GM18868 (cell line): ENCODE measurements at regions not wholly inside any gene's neighbourhood (a gene's known extent, or its start where the extent isn't known, plus 50 kb on each side); places are given as distances from the start of the nearest gene placed in this dataset.

ENCODE experiments used
- ATAC-seq: cut with Tn5 transposase; IDR thresholded peaks from one replicate; pipeline ENCODE4 v1.9.1; 2021; ENCODE audit warnings: mild to moderate bottlenecking, moderate library complexity; ENCODE audit not compliant: unreplicated experiment

DNA sequence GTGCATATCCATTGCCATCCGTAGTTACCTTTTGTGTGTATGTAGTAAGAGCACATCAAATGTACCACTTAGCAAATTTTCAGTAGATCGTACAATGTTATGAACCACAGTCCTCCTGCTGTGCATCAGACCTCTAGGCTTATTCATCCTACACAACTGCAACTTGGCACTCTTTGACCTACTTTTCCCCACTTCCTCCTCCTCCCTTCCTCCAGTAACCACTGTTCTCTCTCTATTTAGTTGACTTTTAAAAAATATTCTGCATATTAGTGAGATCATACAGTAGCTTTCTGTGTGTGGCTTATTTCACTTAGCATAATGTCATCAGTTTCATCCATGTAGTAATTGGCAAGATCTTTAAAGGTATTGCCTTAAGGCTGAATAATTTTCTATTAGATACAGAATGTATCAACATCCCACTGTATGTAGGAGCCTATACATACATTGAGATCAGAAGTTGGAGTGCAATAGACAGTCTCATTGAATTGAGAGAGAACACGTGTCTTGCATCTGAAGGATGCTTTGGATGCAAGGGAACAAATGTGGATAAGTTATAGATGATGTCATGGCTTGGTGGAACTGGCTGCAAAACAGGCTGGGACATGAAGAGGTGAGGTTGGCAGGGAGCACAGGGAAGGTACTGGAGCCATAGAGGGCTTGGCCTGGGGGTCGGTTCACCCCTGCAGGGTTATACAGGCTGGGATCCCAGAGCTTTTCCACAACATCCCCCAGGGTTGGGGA is 83.0 kb upstream of the FAM180A start:
- no peak for ATAC-seq

DNA sequence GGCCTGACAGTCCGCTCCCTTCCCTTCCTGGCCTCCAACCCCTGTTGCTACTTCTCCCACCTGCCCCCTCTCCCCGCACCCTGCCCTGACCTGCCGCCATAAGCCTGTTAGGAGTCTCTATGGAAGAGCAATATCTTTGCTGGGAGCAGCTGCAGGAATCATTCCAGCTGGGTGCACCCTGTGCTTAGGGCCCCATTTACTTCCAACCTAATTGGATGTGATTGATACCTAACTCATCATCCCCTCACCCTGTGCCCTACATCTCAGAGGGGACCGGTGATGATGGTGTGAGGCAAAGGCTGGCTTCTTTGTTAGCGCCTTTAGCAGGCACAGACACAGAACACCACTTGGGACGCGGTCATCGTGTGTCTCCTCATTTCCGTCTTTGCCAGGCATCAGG is 80.0 kb upstream of the FAM180A start:
- no peak for ATAC-seq

DNA sequence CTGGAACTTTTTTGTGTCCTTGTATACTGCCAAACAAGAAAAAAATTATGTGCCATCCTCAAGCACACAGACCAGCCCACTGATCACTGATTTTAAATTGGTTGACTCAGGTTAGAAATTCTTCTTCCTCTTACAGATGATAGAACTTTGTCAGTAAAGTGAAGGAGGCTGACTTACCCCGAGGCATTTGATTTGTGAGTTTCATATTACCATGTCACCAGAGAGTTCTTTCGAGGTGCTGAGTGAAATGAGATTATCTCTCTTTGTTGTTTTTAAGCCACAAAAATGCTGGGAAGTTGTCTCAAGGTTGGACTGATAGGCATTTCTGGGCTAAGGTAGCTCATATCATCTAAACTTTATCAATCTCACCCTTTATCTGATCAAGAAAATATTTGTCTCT is 78.8 kb upstream of the FAM180A start:
- ATAC-seq = no peak

DNA sequence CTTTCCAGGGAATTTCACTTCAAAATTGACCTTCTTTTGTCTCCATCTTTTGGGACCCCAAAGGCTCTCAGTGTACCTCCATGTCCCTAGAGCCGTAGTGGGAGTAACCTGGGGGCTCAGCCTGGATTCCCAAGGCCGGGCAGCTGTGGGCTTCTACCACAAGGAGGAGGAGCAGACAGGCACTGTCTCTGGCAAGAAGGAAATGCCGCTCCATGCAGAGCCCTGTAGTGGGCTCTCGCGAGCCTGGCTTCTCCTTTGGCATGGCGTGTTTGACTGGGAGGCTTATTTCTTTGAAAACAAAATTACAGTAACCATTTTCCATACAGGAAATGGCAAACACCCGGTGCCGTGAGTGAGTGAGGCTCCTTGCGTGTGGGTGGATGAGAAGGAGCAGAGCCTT is 76.8 kb upstream of the FAM180A start:
- ATAC-seq = no peak

DNA sequence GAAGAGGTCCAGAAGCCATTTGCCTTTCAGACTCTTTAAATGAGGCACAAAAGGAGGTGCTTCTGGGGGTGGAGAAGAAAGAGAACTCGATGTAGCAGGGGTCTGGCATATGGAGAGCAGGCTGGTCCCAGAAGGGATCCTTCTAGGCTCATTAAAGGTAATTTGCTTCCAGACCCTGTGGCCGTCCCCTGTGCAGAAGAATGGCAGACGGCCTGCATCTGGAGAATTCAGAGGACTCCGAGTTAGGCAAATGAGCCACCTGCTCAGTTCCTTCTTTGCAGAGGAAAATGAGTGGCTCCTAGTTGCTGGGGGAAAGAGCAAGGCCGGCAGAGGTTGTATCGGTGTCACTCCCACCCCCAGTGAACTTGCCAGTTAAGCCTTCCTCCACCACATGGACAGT is 73.8 kb upstream of the FAM180A start:
- ATAC-seq = no peak

DNA sequence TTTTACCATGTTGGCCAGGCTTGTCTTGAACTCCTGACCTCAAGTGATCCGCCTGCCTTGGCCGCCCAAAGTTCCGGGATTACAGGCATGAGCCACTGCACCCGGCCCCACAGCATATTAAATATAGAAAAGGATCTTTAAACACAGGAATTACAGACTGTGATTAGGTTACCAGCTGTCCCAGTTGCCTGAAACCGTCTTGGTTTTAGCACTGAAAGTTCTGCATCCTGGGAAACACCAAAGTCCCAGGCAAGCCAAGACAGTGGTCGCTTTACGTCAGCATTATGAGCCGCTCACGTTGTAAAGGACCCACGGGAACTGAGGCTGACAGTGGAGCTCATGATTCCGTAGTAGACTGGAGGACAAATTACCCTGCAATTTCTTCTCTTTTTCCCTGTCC is 69.0 kb upstream of the FAM180A start:
- ATAC-seq = no peak

DNA sequence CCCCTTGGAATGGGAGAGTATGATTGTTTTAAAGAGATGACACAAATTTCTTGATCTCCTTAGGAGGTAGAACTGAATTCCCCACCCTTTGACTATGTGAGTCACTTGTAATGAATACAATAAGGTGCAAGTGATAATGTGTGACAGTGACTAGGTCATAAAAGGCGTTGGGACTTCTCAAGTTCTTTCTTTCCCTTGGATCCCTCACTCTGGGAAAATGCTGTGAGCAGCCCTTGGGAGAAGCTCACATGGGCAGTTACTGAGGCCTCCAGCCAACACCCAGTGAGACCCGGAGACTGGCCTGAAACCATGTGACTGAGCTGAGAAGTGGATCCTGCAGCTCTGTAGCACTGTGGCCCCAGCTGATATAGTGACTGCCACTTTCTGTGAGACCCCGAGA is 66.4 kb upstream of the FAM180A start:
- ATAC-seq = no peak

DNA sequence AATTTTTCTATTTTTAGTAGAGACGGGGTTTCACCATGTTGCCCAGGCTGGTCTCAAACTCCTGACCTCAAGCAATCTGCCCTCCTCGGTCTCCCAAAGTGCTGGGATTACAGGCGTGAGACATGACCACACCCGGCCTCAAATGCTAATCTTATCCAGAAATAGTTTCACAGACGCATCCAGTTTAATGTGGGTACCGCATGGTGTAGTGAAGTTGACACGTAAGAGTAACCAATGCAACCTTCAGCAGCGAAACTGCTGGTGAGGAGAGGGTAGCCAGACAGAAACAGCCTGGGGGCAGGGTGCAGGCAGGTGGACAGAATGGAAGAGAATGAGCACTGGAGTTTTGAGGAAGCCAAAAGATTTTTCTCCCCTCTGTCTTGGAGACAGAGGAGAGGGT is 63.5 kb upstream of the FAM180A start:
- ATAC-seq = no peak

DNA sequence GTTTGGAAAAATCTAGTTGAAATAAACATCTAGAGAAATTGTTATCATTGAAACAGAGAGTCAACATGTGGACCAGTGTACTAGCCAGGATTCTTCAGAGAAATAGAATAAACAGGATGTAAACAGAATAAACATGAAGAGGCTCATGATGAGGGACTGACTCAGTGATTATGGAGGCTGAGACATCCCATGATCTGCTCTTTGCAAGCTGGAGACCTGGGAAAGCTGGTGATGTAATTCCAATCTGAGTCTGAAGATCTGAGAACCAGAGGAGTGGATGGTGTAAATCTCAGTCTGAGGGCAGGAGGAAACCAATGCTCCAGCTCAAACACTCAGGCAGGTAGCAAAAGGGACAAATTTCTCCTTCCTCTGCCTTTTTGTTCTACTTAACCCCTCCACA is 62.9 kb upstream of the FAM180A start:
- ATAC-seq = no peak

DNA sequence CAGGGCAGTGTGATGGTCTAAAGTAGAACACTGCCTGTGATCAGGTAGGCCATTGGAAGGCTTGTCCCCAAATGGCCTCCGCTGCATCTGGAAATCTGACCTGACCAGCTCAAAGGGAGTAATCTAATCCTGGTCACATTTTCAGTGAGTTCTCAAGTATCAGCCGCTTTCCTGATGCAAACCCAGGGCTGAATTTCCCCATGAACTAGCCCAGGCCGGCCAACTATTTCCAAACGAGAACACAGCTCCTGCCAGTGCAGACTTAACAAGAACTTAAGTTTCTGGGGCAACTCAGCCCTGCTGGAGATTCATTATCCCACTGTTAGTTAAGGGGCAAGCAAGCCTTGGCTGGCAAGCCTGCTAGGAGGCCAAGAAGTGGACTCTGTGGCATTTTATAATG is 59.6 kb upstream of the FAM180A start:
- no peak for ATAC-seq

DNA sequence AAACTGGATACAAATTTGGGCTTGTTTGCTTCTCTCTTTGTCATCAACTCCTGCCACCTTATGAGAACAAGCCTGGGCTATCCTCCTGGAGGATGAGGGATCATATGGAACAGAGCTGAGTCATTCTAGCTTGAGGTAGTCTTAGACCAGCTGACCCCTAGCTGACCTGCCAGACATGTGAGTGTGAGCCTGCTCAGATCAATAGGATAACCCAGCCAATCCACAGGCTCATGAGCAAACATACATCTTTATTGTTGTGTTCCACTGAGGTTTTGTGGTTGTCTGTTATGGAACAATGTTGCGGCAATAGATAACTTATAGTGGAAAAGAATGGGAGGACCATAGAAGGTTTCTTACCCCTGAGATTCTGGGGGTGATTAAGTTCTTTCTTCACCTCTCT is 54.5 kb upstream of the FAM180A start:
- no peak for ATAC-seq

DNA sequence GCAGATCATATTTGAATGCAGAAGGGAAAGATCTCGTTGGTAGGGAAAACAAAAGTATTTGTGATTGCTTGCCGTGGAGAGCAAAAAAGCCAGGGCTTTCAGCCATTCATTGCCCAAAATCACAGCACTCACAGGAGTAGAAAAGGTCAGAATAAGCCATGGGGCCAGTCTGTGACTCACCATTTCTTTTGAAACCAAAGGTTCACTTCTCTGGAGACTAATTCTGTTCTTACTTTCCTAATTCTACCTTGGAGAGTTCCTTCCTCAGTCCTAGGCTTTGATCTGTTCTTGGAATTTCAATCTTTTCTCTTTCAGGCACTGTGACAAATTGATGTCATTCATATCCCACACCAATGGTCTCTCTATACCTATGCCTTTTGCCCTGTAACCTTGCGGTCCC is 54.1 kb upstream of the FAM180A start:
- no peak for ATAC-seq

DNA sequence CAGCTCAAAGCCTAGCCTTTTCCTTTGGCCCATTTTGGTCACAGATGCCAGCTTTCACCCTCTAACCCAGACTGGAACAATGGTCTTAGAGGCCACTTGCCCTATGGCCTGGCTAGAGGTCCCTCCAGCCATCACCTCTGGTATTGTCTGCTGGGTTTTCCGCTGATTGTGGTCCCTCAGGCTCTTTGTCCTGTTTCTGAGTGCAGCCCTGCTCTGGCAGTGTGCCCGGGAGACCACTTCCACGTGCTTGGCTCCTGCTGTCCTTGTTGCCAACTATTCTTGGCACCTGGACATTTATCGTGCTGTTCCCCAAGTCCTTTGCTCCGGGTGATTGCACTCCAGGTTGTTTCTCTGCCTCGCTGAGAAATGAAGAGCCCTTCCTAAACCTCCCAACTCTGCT is 53.3 kb upstream of the FAM180A start:
- no peak for ATAC-seq

DNA sequence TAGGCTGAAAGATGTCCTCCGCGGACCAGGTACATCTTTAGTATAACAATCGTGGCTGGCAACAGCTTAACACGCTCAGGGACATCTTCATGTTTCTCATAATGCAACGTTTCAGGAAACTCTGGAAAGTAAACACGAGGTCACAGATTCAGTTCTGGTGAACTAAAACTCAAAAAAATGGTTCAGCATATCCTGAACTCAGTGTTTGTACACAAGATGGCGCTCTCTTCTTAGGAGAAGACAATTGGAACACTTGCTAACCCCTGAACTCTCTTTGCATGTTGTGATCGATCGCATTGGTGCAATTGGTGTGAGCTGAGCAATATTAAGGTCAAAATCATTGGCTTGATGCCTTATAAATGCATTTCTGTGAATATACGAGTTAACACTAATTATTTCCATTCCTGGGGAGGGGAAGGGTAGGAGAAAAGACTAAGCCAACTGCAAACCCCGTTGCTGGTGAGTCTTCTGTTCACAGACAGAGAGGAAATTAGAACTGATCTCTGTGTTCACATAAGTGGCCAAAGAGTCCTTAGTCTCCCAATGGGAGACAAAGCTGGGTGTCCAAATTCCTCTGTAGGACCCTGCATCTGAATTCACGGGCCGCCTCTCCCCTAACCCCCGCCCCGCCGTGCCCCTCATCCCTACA is 52.6 kb upstream of the FAM180A start:
- peak; percentile 77 for ATAC-seq

DNA sequence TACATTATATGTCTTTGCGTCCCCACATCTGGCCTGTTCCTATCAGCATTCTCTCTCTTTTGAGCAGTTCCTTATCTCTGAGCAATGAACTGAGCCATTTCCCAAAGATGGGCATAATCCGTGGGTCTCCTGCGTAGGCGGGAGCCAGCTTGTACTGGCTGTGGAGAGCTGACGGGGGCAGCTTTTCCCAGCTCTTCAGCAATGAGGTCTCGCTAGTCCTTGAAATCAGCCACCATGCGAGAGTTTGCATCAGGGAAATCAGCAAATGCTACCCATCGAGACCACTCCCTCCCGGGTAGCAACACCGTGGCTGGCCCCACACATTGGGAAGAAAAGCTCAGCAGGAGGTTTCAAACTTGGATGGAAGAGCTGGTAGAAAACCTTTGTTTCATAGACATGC is 51.9 kb upstream of the FAM180A start:
- ATAC-seq = no peak

DNA sequence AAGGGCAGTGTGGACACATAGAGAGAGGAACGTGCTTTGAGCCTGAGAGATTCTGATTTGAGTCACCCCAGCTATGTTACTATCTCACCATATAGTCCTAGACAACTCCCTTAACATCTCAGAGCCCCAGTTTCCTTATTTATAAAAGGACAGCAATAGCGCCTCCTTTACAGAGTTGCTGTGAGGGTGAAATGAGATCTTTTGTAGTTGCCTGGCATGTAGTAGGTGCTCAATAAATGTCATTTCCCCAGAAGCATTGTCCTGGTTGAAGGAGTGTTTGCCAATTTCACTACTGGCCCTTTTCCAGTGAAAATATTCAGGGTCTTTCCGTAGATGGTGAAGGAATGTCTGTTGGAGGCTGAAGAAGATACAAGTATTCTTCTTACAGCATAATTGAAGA is 51.3 kb upstream of the FAM180A start:
- ATAC-seq = no peak
